GM21619 (cell line): ENCODE measurements at regions not wholly inside any gene's neighbourhood (a gene's known extent, or its start where the extent isn't known, plus 50 kb on each side); places are given as distances from the start of the nearest gene placed in this dataset.
"Not testable (repeated sequence)": the region's sequence is repeated elsewhere in the genome, so short reads cannot be mapped to it uniquely, and the experiment has no call there.

Experiments used
- ATAC-seq: cut with Tn5 transposase; IDR thresholded peaks from one replicate; pipeline ENCODE4 v1.9.1; 2021; ENCODE audit not compliant: unreplicated experiment

GRCh38 chr10:33673839-33674415 is 339.5 kb upstream of the NRP1 start:
- no peak for ATAC-seq

DNA sequence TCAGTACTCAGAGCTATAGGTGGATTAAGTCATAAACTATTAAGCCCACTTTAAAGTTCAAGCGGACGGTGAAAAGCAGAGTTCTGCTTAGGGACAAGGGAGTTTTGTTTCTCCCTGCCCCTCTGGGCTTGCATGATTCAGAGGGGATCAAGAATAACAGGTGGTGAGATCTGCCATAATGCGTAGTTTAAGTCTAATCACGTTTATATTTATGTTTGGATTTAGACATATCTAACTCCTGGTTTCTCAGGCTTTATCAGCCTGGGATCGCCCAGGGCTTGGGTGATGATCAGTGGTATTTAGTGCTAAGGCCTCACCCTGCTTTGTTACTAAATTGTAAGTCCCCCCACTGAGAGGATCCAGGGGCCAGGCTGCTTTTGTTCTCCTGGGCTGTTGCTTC is 335.4 kb upstream of the NRP1 start:
- ATAC-seq: no peak

DNA sequence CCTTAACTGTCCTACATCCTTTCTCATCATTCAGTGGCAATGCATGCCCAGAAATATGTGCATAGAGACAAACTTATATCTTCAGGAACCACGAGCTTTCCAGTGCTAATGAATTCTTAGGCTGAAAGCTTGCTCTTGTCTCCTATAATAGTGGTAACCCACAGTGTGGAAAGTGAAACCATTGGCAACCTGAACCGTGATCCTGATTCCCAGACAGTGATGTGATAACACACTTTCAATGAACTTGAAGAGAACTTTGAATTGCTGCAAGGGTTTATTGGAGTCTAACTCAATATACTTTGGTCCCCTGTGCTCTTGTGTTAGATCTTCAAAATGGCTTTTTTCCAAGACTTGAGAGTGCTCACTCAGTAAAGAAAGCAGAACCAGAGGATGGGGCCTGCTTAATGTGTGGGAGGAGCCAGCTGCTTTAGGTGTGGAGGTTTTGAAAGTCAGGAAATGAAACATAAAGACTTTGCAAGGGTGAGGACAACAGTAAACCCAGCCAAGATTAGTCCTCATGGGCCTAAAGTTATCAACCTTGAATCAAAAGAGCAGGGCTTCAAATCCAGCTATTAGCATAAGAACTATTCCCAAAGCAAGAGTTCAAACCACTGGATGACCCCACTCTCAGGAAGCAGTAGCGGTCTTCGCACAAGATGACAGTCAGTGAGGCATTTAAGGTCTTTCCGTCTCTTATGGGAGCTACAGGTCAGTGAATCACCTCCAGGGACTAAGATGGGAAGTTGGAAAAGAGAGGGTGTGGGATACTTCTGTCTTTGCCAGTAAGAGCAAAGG is 332.4 kb upstream of the NRP1 start:
- ATAC-seq: no peak

GRCh38 chr10:33665501-33665900 is 331.0 kb upstream of the NRP1 start:
- no peak for ATAC-seq

- ATAC-seq: no peak
Measured at GRCh38 chr10:33664070-33664469, 329.6 kb upstream of the NRP1 start.

- no peak for ATAC-seq
Measured at GRCh38 chr10:33661580-33662336, 327.3 kb upstream of the NRP1 start.

DNA sequence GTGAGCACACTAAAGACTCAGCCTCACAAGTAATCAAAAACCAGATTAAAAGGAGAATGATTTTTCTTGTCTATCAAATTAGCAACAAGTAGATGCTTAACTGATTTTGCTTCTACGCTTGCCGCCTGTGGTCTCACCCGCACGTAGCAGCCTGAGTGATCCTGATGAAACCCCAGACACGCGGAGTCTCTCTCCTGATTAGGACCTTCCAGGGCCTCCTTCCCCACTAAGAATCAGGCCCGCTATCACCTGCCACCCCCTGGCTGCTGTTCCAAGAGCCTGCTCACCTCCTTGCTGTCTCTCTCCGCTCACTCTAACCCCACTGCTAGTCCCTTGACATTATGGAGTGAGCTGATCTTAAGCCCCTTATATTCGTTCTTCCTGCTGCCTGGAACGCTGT is 325.9 kb upstream of the NRP1 start:
- no peak for ATAC-seq

DNA sequence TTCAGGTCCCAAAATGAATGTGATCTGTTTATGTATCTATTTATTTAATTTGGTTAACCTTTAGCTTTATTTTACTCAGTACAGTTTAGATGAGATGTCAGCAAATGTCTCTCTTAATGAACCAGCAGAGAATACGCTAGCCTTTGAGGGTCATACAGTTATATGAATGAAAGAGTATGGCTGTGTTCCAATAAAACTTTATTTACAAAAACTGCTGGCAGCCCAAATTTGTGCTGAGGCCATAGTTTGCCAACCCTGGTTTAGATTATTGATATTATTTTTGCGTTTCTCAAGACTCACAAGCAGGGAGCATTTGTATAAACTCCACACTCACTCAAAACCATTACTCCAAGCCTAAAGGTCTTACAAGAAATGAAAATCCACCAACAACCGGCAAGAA is 323.4 kb upstream of the NRP1 start:
- ATAC-seq: no peak

DNA sequence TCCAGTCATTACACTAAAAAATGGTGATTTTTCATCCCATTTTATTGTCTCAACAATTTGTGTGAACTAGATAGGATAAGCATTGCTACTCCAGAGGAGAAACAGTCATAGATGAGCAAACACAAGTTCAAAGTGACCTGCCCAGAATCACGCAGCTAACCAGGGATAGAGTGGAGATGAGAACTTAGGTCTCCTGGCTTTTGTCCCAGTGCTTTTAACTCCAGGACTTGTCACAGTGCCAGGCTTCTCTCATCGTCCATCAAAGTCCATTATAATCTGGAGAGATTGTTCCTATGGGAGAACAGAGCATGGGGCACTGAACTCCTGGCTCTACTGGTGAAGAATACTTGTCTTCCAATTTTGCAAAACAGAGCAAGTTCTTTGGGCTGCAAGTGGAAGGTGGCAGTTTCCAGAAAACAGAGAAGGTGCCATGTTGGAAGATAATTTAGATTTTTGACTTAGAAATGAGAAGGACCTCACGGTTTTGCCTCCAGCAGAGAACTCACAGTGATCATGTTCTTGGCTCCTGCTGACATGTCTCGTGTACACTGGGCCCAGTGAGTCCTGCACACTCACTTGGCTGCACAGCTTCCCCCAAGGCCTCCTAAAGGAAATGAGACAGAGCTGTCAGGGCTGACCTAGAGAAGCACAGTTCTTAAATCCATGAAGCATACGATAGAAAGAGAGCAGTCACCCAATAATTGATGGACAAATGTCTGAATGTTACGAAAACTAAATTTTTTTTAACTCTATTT is 322.9 kb upstream of the NRP1 start:
- ATAC-seq: no peak

- no peak for ATAC-seq
Measured at GRCh38 chr10:33655921-33656320, 321.5 kb upstream of the NRP1 start.

DNA sequence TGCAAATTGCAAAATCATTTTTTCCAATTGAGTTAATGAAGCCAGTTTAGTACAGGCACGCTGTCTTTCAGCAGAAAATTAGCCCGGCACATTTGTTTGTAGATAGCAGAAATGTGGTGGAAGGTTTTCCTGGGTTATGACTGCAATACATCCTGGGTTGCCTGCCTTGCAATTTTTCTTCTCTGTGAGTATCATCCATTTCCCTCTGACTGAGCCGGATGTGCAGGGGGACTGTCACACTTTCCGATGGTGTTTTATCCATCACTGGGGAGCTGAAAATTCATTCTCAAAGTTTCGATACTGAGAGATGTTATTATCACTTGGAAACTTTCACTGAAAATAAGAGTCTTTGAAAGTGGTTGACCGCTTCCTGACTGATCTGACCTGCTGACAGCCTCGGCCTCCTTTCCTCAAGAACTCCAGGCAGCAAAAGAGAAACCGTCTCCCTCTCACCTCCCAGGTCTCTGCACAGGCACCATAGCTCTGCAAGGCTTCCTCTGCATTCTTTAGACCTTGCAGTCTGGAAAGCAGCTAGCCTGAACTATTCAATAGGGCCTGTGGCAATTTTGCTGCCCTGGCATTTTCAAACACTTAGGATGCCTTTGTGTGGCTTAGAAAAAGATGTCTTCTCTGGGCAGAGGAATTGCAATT is 320.8 kb upstream of the NRP1 start:
- ATAC-seq: no peak

- ATAC-seq: no peak
Measured at GRCh38 chr10:33653584-33654367, 319.3 kb upstream of the NRP1 start.

GRCh38 chr10:33652870-33653269 is 318.4 kb upstream of the NRP1 start:
- ATAC-seq: no peak

- ATAC-seq: not testable (repeated sequence)
Measured at GRCh38 chr10:33650131-33650530, 315.7 kb upstream of the NRP1 start.

GRCh38 chr10:33643042-33643441 is 308.6 kb upstream of the NRP1 start:
- ATAC-seq: no peak

DNA sequence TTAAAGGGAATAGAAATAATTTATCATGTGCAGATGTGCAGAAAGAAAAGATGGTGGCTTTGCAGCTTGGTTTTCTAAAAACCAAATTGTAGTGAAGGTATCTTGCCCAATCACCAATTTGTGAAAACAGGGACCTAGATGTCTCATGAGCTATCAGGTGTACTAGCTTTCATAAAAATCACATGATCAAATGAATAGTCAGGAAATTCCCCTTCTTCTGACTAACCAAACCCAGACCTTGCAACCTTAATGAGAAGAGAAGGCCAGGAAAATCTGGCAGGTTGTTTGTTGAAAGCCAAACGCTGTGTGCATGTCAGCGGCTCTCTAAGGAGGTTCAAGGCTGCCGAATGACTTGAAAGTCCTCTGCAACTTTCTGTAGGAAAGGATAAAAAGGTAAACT is 304.4 kb upstream of the NRP1 start:
- no peak for ATAC-seq

DNA sequence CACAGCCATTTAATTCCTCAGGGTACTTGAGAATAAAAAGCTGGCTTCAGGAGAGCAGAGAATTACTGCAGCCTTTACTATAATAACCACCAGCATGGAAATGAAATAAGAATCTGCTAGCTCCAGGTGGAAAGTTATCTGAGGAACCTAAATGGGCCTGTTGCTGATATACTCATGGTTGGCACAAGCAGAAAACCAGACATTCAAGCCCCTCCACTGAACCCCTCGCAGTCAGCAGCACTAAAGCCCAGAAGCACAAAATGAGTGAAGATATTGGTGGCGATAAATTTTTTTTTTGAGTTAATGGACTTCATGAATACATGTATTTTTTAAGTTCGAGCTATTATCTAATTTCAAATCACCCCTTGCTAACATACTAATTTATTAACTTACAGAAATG is 303.9 kb upstream of the NRP1 start:
- ATAC-seq: no peak

GRCh38 chr10:33635967-33636515 is 301.6 kb upstream of the NRP1 start:
- ATAC-seq: no peak

GRCh38 chr10:33632432-33632831 is 298.0 kb upstream of the NRP1 start:
- no peak for ATAC-seq

DNA sequence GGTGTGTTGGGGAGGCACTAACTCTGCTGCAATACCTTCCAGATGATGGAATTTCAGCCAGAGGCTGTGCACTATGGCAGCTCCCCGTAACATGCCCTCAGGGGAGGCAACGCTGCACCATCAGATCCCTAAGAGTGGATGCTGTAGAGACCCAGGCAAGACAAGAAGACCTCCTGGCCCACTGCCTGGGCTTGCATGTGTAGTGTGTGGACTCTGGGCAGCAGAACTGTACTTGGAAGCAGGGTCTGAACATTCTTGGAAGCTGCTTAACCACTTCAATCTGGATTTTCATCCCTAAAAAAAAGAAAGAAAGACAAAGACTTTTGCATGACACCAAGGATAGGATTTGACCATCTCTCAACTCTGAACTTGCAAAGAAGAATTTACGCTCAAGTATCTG is 297.5 kb upstream of the NRP1 start:
- no peak for ATAC-seq
